Uterus (tissue), 3 donors: ENCODE measurements at regions not wholly inside any gene's neighbourhood (a gene's known extent, or its start where the extent isn't known, plus 50 kb on each side); places are given as distances from the start of the nearest gene placed in this dataset.

Experiments used
- DNase-seq, 2 donors: peaks; one replicate each; pipeline ENCODE4 v3.0.0-alpha.2; 2019 to 2020
- H3K27ac ChIP-seq, 2 donors: fragments of 200-600 bp; sonication (generic); 1 replicate in 1 of 2; 2 replicates in 1 of 2; pipeline ENCODE4 v1.5.1; 2016 to 2018
- H3K27me3 ChIP-seq, 2 donors: fragments of 200-600 bp; sonication (generic); one replicate each; pipeline ENCODE4 v1.5.1; 2018 to 2019; ENCODE audit warnings: control low read depth in 1 of 2
- H3K36me3 ChIP-seq, 2 donors: fragments of 200-600 bp; sonication (generic); one replicate each; pipeline ENCODE4 v1.5.1; 2019; ENCODE audit warnings: control low read depth in 1 of 2
- H3K4me1 ChIP-seq, 2 donors: fragments of 200-600 bp; sonication (generic); one replicate each; pipeline ENCODE4 v1.5.1; 2018 to 2019; ENCODE audit warnings: control low read depth in 1 of 2
- H3K4me3 ChIP-seq, 2 donors: fragments of 200-600 bp; sonication (generic); 1 replicate in 1 of 2; 2 replicates in 1 of 2; pipeline ENCODE4 v1.5.1; 2018 to 2019; ENCODE audit warnings: mild to moderate bottlenecking in 1 of 2
- H3K9me3 ChIP-seq, 2 donors: fragments of 200-600 bp; sonication (generic); one replicate each; pipeline ENCODE4 v1.5.1; 2019; ENCODE audit warnings: control low read depth in 1 of 2
- CTCF ChIP-seq, 4 experiments: fragments of 200-600 bp in 2 of 4; fragments of 450-650 bp in 2 of 4; sonication (generic) in 2 of 4; IDR thresholded peaks; one replicate each; pipeline ENCODE4 v1.5.1; 2016 to 2019; ENCODE audit warnings: antibody characterized with exemption in 4 of 4, mild to moderate bottlenecking in 2 of 4, moderate library complexity in 1 of 4
- POLR2A ChIP-seq, 2 donors: fragments of 450-650 bp; IDR thresholded peaks; one replicate each; pipeline ENCODE4 v1.6.1; 2016; ENCODE audit warnings: antibody characterized with exemption in 2 of 2, mild to moderate bottlenecking in 1 of 2, moderate library complexity in 1 of 2
- intact Hi-C: fragments of 100-400 bp; cut with DNase I; formaldehyde crosslinking; loops from one replicate; pipeline ENCODE4 v1.15.1; 2023; ENCODE audit warnings: low total_unique reads
- donor health status: DM: yes; HTN: yes; CAD: no.

- Histone ChIP-seq H3K36me3 (no peaks in the 10 kb centered on the region), H3K4me1 (no peaks in the 10 kb centered on the region), H3K4me3 (no peak overlapping the region), H3K9me3 (no peaks in the 10 kb centered on the region), H3K27me3 (no peaks in the 10 kb centered on the region), H3K27ac (no peak overlapping the region)
- TF ChIP-seq CTCF (IDR thresholded peaks at IDR 0.05) (no peak), POLR2A (IDR thresholded peaks at IDR 0.05) (no peak)
- DNase-seq = no peak
- intact Hi-C loops = no loop called here
These were observed 301.4 kb downstream of the BMP4 start for GRCh38 chr14:53655080-53655785.

DNA sequence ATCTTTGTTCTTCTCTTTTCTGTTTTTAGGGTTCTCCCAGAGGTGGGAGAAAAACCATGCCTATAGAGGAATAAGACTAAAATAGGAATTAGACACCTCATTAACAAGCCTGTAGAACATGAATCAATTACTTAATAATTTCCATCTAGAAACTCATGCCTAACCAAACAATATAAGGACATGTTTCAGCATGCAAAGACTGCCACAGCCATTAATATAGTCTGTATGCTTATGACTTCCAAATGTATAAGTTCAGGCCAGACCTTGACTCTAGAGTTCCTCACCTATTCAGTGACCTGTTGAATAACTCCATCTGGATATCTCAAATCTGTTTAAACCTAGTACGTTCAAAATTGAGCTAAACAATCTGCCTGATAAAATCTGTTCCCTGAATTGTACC, 304.6 kb downstream of the BMP4 start:
- Histone ChIP-seq H3K4me1 (no peaks in the 10 kb centered on the region), H3K27ac (no peak overlapping the region), H3K4me3 (no peak overlapping the region), H3K9me3 (no peaks in the 10 kb centered on the region), H3K36me3 (no peaks in the 10 kb centered on the region), H3K27me3 (no peaks in the 10 kb centered on the region)
- no peak for DNase-seq
- intact Hi-C loops = no loop called here
- no peak for TF ChIP-seq CTCF (IDR thresholded peaks at IDR 0.05)
- no peak for TF ChIP-seq POLR2A (IDR thresholded peaks at IDR 0.05)

DNA sequence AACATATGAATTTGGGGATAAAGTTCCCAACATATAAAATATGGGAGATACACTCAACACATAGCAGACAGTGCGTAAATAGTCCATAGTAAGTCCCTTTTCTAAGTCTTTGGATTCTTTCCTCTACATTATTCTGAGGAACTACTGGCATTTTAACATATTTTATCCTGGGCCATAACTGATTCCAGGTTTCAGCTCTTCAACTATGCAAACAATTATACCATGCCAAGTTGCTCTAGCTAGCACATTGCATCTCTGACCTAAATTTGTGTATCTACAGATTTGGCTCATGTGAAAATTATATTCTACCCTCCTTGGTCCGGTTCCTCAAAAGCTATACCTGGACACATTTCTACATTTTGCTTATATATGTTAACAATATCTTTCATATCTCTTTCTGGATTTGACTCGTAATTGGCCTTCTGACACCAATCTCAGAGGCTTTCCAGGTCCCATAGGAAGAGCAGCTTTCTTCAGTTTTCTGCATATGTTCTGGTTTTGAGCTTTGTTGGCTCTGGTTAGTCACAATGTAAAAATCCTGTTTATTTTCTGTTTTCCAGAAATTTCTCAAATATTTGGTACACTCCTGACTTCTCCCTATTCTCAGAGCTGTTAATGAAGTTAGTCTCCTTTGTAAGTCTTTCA, 305.4 kb downstream of the BMP4 start:
- H3K4me3 ChIP-seq = no peak overlapping the region
- H3K9me3 ChIP-seq = no peaks in the 10 kb centered on the region
- intact Hi-C loops = no loop called here
- no peak for TF ChIP-seq CTCF (IDR thresholded peaks at IDR 0.05)
- TF ChIP-seq POLR2A (IDR thresholded peaks at IDR 0.05) = no peak
- H3K36me3 ChIP-seq = no peaks in the 10 kb centered on the region
- H3K27me3 ChIP-seq = no peaks in the 10 kb centered on the region
- H3K27ac ChIP-seq = no peak overlapping the region
- DNase-seq = no peak
- no peaks in the 10 kb centered on the region for H3K4me1 ChIP-seq

DNA sequence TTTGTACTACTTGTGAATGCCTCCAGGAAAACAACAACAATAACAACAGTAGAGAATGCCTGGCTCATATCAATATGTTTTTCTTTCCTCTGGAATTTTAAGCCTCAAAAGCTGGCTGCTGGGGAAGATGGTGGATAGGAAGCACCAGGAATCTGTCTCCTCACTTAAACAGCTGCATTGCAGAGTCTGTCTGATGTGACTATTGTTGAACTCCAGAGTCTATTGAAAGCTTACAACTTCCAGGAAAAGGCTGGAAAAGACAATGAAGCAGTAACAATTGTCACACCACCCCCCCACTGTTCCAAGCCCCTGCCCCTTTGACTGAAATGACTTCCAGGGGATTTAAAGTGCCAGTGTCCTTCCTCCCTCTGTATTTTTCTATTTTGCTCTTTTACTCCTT, 309.7 kb downstream of the BMP4 start:
- Histone ChIP-seq H3K27ac (no peak overlapping the region), H3K4me3 (no peak overlapping the region), H3K4me1 (no peaks in the 10 kb centered on the region), H3K36me3 (no peaks in the 10 kb centered on the region), H3K27me3 (no peaks in the 10 kb centered on the region), H3K9me3 (no peaks in the 10 kb centered on the region)
- no peak for DNase-seq
- TF ChIP-seq CTCF (IDR thresholded peaks at IDR 0.05) (no peak), POLR2A (IDR thresholded peaks at IDR 0.05) (no peak)
- intact Hi-C loops = no loop called here

- Histone ChIP-seq H3K36me3 (no peaks in the 10 kb centered on the region), H3K27ac (no peak overlapping the region), H3K9me3 (no peaks in the 10 kb centered on the region), H3K4me3 (no peak overlapping the region), H3K27me3 (no peaks in the 10 kb centered on the region), H3K4me1 (no peaks in the 10 kb centered on the region)
- intact Hi-C loops = no loop called here
- TF ChIP-seq CTCF (IDR thresholded peaks at IDR 0.05) (no peak), POLR2A (IDR thresholded peaks at IDR 0.05) (no peak)
- no peak for DNase-seq
These were observed 315.9 kb downstream of the BMP4 start for GRCh38 chr14:53640695-53641094.
